Suppressor macrophage treated with lipopolysaccharide for 1 hour (primary cell): ENCODE measurements at regions not wholly inside any gene's neighbourhood (a gene's known extent, or its start where the extent isn't known, plus 50 kb on each side); places are given as distances from the start of the nearest gene placed in this dataset.
A peak's percentile ranks its signal among the peaks of the same experiment; 100 is the strongest.

Source experiments
- DNase-seq, 3 donors: peaks; one replicate each; pipeline ENCODE4 v3.0.0-alpha.2; 2020 to 2022

DNA sequence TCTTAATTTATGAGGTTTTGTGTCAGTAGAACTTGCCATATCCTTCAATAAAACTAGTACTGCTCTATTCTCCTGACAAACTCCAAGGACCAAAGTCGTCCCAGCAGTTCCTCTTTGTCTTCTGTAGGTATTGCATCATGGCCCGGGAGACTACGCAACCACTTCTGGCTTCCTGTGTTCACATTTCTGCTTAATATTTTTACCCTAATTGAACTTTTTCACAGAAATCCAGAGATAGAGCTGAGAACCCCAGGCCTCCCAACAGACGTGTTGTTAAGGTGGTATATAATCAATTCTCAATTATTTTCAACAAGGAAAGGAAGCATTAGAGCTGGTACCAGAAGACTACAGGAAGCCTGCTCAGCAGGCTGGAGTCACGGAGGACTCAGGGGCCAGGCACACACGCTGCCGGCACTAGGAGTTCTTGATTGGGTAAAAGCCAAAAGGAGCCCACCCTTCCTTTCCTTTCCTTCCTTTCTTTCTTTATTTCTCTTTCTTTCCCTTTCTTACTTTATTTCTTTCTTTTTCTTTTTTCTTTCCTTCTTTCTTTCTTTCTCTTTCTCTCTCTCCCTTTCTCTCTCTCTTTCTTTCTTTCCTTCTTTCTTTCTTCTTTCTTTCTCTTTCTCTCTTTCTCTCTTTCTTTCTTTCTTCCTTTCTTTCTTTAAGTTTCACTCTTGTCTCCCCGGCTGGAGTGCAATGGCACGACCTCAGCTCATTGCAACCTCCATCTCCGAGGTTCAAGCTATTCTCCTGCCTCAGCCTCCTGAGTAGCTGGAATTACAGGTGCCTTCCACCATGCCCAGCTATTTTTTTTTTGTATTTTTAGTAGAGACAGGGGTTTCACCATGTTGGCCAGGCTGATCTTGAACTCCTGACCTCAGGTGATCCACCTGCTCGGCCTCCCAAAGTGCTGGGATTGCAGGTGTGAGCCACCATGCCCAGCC, 173.7 kb downstream of the ZBTB18 start:
- peak; percentile 85 to 90 (median 90) for DNase-seq

DNA sequence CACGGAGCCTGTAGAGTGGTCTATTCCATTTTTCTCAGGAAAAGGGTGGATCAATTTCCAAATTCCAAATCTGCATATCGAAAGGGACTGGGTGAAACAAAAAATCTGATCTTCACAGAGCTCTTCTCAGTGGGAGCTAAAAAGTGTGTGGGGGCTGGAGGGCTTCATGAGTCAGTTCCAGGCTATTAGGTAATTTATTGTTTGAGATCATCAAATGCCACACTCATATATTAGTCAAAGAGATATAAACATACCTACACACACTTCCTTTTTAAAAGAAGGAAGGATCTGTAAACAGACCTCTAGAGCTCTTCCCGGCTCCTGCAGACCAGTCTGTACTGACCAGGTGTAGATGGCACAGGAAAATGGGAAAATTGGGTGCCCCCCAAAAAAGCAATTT, 175.4 kb downstream of the ZBTB18 start:
- DNase-seq = peak; percentile 62 to 81 (median 77)

DNA sequence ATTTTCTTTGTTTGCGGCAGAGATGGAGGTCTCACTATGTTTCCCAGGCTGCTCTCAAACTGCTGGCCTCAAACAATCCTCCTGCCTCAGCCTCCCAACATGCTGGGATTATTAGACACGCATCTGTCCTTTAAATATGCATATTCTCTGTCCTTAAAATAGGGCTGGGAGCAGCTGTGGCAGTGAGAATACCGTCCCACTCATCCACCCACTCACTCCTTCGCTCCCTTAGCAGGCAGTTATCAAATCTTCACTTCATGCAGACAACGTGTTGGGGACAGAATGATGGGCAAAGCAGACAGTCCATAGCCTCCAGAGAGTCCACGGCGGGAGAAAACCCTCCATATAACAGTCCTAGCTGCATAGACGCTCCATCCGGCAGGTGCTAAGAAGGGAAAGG, 179.4 kb downstream of the ZBTB18 start:
- DNase-seq = no peak

DNA sequence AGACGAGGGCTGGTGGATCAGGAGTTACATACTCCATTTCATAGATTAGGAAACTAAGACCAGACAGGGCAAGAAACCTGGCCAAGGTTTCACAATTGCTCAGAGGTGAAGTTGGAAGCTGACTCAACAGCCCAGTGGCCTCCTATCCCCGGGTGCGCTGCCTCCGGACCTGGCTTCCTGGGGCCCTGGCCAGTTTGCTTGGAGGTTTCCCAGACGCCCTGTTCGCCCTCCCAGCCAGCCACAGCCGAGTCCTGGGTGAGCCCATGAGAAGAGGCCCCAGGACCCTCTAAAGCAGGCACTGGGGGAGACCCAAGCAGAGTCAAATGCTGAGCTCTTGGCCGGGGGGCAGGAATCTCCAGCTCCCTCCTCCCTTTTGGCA, 180.1 kb downstream of the ZBTB18 start:
- no peak for DNase-seq

GRCh38 chr1:244231572-244232315, 180.7 kb downstream of the ZBTB18 start:
- no peak for DNase-seq

DNA sequence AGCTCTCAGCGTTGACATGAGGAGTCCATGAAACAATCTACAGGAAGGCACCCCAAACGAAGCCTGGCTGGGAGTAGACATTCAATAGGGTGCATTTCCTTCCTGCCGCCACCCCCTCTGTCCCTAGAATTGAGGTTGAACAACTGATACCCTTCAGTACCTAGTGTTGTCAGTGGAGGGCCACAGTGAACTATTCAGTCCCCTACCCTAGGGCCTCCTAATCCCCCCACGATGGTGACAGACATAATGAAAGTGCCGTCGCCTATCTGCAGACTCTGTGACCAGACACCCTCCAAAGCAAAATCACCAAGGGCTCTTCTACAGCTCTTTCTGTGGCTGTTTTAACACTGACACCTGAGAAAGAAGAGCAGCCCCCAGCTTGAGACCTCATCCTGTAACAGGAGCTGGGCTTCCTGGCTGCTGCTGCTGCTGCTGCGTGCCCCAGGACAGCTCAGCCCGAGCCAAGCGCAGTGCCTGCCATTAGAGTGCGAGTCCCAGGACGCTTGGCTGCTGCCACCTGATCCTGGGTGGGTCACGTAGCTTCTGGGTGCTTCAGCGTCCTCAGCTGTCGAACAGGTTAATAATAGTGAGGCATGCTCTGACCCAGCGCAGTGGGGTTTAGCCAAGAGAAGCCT, 183.0 kb downstream of the ZBTB18 start:
- no peak for DNase-seq

DNA sequence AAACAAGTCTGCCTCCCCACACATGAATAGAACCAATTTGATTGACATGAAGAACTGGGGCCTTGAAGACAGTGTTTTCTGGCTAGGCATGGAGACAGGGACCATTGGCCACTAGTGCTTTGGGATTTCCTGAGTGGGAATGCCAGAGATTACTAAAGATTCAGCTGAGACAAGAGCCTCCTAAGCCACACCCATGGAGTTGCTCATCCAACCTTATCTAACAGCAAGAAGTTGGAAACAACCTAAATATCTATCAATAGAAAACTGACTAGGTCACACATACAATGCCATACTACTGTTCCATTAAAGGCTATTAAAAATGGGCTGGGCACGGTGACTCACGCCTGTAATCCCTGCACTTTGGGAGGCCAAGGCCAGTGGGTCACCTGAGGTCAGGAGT, 184.1 kb downstream of the ZBTB18 start:
- DNase-seq = peak; percentile 77 to 85 (median 78)

DNA sequence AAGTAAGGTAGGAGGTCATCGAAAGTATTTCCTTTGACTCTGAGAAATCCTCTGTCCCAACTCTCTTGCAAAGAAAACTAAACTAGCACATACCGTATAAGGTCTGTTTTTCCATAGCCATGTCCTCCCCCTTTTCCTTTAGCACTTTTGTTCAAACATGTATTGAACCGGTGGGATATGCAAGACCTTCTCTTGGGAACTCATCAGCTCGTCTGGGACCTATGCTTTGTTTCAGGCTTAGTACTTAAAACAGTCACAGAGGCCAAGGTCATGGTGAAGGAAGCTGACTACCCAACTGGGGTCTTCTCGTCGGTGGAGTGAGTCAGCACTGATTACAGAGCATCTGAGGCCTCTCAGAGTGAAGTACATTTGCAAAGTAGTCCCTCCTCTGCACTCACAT, 185.0 kb downstream of the ZBTB18 start:
- no peak for DNase-seq

DNA sequence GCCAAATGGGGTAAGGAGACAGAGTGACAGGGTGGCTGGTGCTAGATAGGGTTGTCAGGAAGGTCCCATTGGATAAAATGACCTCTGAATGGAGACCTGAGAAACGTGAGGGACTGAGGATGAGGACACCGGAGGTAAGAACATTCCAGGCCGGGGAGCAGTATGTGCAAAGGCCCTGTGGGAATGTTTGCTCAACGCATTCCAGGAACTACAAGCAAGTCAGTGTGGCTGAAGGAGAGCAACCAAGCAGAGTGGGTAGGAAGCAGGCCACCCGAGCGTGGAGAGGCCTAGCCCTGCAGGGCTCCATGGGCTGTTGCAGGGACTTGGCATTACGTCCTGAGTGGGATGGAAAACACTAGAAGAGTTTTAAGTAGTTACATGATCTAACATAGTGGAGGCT, 185.6 kb downstream of the ZBTB18 start:
- no peak for DNase-seq

GRCh38 chr1:244237445-244237844, 186.4 kb downstream of the ZBTB18 start:
- DNase-seq = peak; percentile 88 to 95 (median 93)

DNA sequence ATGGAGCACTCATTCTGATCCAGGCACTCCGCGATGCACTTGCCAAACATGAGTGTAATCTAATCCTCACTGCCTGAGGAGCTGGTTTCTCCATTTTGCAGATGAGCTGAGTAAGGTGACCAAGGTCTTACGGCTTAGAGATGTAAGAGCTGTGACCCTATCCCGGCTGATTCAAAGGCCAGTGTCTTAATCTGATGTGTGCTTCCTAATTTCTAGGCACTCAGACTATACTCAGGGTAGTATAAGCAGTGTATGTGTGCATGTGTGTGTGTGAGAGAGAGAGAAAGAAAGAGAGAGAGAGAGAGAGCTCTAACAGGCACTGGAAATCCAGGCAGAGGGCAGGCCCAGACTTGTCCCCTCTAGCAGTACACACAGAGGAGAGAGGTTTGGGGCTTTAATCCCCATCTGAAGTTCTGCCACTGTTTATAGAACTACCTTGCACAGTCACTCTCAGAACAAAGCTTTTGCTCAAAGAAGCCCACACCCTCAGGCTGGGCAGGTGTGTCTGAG, 188.2 kb downstream of the ZBTB18 start:
- no peak for DNase-seq

- DNase-seq = no peak
Observed at GRCh38 chr1:244241438-244241837, 190.4 kb downstream of the ZBTB18 start.

DNA sequence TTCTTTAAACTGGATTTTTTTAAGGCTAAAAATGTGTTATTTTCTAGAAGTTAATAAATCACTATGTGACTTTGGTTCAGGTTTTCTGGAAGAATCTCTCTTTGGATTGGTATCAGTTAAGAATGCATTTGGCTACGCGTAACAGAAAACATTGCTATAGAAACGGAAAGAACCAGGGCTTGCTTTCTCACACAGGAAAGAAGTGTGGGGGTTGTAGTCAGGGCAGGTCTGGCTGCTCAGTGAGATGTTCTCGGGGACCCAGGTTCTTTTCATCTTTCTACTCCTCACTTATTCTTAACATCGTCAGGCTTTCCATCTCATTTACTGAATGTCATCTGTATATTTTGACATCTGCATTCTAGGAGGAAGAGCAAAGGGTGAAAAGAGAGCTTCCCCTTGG, 191.4 kb downstream of the ZBTB18 start:
- no peak for DNase-seq

DNA sequence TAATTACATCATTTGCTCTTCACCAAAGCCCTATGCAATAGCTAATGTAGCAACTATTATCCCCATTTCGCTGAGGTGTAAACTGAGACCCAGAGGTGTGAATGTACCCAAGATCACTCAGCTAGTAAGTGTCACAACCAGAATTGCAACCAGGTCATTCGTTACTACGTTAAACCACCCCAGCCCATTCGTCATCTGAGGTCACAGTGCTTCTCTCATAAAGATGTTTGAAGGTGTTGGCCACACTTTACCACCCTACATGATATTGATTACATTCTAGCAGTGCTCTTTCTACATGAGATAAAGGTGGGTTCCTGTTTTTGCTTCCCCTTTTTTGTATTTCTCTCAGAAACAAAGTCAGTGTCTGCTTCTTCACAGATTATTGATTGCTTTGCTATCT, 195.3 kb downstream of the ZBTB18 start:
- no peak for DNase-seq

GRCh38 chr1:244248426-244248825, 197.3 kb downstream of the ZBTB18 start:
- no peak for DNase-seq

DNA sequence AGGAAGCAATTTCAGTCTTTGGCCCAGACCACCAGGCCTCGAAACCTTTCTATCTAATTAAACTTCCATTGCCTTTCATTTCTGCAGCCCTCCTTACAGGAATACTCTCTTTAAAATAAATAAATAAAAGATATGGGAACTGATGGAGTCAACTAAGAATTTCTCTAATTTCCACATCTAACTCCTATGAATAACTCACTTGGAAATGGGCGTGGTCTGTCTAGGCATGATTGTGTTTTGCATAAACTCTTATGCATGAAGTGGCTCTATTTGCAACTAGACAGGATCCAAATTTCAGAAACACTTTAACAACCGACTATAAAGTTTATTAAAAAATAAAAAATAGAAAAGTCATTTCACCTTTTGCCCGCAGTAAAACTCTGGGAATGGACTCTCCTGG, 199.5 kb downstream of the ADSS2 start:
- DNase-seq = peak; percentile 64 to 85 (median 77)

- peak; percentile 78 to 83 (median 82) for DNase-seq
Observed at GRCh38 chr1:244254467-244254866, 197.2 kb downstream of the ADSS2 start.

DNA sequence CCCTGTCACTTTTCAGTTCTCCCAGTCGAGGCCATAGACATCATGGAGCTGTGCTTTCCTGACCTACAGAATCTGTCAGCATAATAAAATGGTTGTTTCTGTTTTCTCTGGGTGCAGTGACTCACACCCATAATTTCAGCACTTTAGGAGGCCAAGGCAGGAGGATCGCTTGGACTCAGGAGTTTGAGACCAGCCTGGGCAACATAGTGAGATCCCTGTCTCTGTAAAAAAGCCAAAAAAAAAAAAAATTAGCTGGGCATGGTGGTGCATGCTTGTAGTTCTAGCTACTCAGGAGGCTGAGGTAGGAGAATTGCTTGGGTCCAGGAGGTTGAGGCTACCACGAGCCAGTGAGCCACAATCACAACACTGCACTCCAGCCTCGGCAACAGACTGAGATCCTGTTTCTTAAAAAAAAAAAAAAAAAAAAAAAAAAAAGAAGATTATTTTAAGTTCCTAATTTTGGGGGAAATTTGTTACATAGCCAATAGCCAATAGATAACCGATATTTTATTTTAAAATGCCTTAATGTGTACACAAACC, 196.2 kb downstream of the ADSS2 start:
- DNase-seq = no peak

DNA sequence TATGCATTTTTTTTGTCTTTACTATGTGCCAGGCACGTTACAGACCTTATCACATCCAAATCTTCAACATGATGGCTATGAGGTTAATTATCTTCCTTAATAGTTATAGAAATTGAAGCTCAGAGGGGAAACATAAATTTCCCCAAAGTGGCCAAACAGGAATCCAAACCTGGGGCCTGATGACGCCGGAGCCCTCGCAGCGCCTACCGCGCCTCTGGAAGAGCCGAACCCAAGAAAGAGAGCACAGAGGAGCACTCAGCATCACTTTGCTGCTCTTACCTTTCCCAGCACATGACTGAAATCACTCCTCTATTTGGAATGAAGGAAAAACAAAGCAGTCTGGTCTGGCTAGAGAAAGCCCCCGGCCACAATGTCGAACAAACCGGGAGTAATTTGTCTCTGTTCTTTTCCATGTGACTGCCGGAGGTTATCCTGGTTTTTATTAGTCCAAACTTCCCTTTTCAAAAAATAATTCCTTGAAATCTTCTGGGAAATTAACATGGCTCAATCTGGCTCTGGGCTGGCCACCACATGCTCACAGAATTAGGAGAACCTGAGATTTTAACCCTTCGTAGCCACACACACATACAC, 195.5 kb downstream of the ADSS2 start:
- DNase-seq = no peak

DNA sequence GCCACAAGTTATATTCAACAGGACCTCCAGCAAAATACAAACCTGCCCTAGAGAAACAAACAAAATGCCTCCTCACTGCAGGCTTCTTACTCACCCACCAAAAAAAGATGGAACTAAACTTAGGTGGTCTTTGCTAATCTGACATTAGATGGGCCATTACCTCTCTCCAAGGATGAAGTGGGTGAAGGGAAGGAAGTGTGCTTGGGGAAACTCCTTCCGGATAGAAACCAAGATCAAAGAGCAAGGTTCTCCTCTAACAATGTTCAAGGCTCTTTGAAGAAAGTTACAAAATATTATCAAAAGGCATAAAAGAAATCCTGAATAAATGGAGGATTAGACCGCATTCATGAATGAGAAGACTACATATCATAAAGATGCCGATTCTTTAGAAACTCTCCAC, 187.5 kb downstream of the ADSS2 start:
- DNase-seq = no peak

DNA sequence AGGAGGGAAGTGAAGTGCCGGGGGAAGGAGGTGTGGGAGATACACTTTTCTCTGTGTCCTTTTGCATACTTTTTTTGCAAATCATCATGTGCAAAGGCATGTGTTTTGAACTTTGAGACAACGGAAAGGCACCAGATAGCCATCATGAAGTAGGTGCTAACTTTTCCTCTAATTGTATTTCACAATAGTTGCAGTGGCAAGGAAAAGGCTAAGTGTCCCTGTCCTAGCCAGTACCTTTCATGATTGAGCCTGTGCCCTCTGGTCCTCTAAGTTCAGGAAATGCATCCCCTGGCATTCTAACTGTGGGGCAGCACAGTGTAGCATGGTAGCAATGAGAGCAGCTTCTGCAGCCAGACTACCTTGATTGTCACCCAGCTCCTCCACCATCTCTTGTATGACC, 186.2 kb downstream of the ADSS2 start:
- no peak for DNase-seq

- peak in 1 of 3 donors; percentile 32 for DNase-seq
Observed at GRCh38 chr1:244269169-244269568, 182.5 kb downstream of the ADSS2 start.

GRCh38 chr1:244271004-244271403, 180.7 kb downstream of the ADSS2 start:
- DNase-seq = no peak
